CD4-positive, alpha-beta T cell (primary cell): ENCODE measurements at regions not wholly inside any gene's neighbourhood (a gene's known extent, or its start where the extent isn't known, plus 50 kb on each side); places are given as distances from the start of the nearest gene placed in this dataset.

ENCODE experiments used
- ATAC-seq: fragments of 200-7000 bp; cut with Tn5 transposase; one replicate; pipeline ENCODE4 v1.10.0; 2022; ENCODE audit warnings: mild to moderate bottlenecking; ENCODE audit not compliant: poor library complexity
- CTCF ChIA-PET: fragments of 350-600 bp; sonication (Branson Sonifier 250); formaldehyde crosslinking; loops from one replicate; lab custom pipeline; 2021; ENCODE audit warnings: antibody characterized with exemption, inconsistent platforms; lab: Charles Lee
- POLR2A ChIA-PET: fragments of 350-600 bp; sonication (Branson Sonifier 250); formaldehyde crosslinking; loops from one replicate; lab custom pipeline; 2021; ENCODE audit warnings: antibody characterized with exemption, inconsistent platforms; lab: Charles Lee
- DNase-seq, 14 experiments: peaks; one replicate each; pipeline ENCODE4 v3.0.0-alpha.2; 2013 to 2020; ENCODE audit warnings: mixed read lengths in 2 of 14
- H3K27ac ChIP-seq, 2 donors: one replicate each; pipeline versions ENCODE4 v1.5.1 to v1.7.0; 2013; ENCODE audit warnings: low read length in 2 of 2, low read depth in 1 of 2, mild to moderate bottlenecking in 1 of 2
- H3K27me3 ChIP-seq, 2 experiments: 1 replicate in 1 of 2; 2 replicates in 1 of 2; pipeline versions ENCODE4 v1.6.1 to v1.7.0; 2013; ENCODE audit warnings: low read length in 2 of 2, control low read depth in 1 of 2, mild to moderate bottlenecking in 1 of 2, moderate library complexity in 1 of 2; ENCODE audit not compliant: insufficient read depth in 2 of 2, control insufficient read depth in 1 of 2
- H3K36me3 ChIP-seq: one replicate; pipeline ENCODE4 v1.6.1; 2013; ENCODE audit warnings: low read length, control low read depth; ENCODE audit not compliant: insufficient read depth
- H3K4me1 ChIP-seq: one replicate; pipeline ENCODE4 v1.6.1; 2013; ENCODE audit warnings: low read length, control low read depth; ENCODE audit not compliant: insufficient read depth
- H3K4me3 ChIP-seq: one replicate; pipeline ENCODE4 v1.5.1; 2013; ENCODE audit warnings: mild to moderate bottlenecking, low read length, moderate library complexity
- H3K9me3 ChIP-seq, 2 experiments: 1 replicate in 1 of 2; 2 replicates in 1 of 2; pipeline versions ENCODE4 v1.6.1 to v1.7.0; 2013; ENCODE audit warnings: low read length in 2 of 2, mild to moderate bottlenecking in 2 of 2, control low read depth in 1 of 2, moderate library complexity in 1 of 2; ENCODE audit not compliant: control insufficient read depth in 1 of 2, insufficient read depth in 1 of 2
- H3K27ac Mint-ChIP-seq: one replicate; pipeline ENCODE4 v1.8.0; 2020; ENCODE audit warnings: mixed read lengths
- H3K27me3 Mint-ChIP-seq: one replicate; pipeline ENCODE4 v1.8.0; 2021; ENCODE audit warnings: mixed read lengths
- H3K36me3 Mint-ChIP-seq: one replicate; pipeline ENCODE4 v1.8.0; 2021; ENCODE audit warnings: low read depth, mixed read lengths
- H3K4me1 Mint-ChIP-seq: one replicate; pipeline ENCODE4 v1.8.0; 2021; ENCODE audit warnings: low read depth, mixed read lengths
- H3K4me3 Mint-ChIP-seq: one replicate; pipeline ENCODE4 v1.8.0; 2020; ENCODE audit warnings: mild to moderate bottlenecking, mixed read lengths
- H3K9me3 Mint-ChIP-seq: one replicate; pipeline ENCODE4 v1.8.0; 2020; ENCODE audit warnings: mixed read lengths
- CTCF ChIP-seq: fragments of 200-600 bp; IDR thresholded peaks from one replicate; pipeline ENCODE4 v1.8.0; 2022; ENCODE audit warnings: antibody characterized with exemption, mild to moderate bottlenecking
- intact Hi-C, 2 experiments: fragments of 100-400 bp; cut with DNase I in 1 of 2; cut with micrococcal nuclease in 1 of 2; formaldehyde crosslinking; loops; one replicate each; pipeline versions ENCODE4 v1.15.1 to v1.9.0; 2023 to 2025; cut with DNase I, micrococcal nuclease

- Histone ChIP-seq H3K4me1 (no peaks in the 10 kb centered on the region), H3K27ac (no peak overlapping the region), H3K4me3 (no peak overlapping the region), H3K9me3 (no peaks in the 10 kb centered on the region), H3K27me3 (no peaks in the 10 kb centered on the region), H3K36me3 (no peaks in the 10 kb centered on the region)
- POLR2A ChIA-PET = no interaction called here
- Mint-ChIP-seq H3K36me3 (no peaks in the 10 kb centered on the region), H3K27me3 (no peaks in the 10 kb centered on the region), H3K4me3 (no peak overlapping the region), H3K9me3 (peaks cover 19% of the 10 kb centered on the region), H3K27ac (no peak overlapping the region), H3K4me1 (no peaks in the 10 kb centered on the region)
- DNase-seq (no peak), ATAC-seq (no peak)
- intact Hi-C loops = no loop called here
- no peak for TF ChIP-seq CTCF
- CTCF ChIA-PET = no interaction called here
Measured at GRCh38 chr2:21607572-21607971, 483.8 kb downstream of the TDRD15 start.

- Histone ChIP-seq H3K27me3 (no peaks in the 10 kb centered on the region), H3K9me3 (no peaks in the 10 kb centered on the region), H3K36me3 (no peaks in the 10 kb centered on the region), H3K4me3 (no peak overlapping the region), H3K4me1 (no peaks in the 10 kb centered on the region), H3K27ac (no peak overlapping the region)
- Mint-ChIP-seq H3K27ac (no peak overlapping the region), H3K4me3 (no peak overlapping the region), H3K27me3 (no peaks in the 10 kb centered on the region), H3K36me3 (no peaks in the 10 kb centered on the region), H3K4me1 (no peaks in the 10 kb centered on the region), H3K9me3 (peaks cover 25% of the 10 kb centered on the region)
- intact Hi-C loops = no loop called here
- ATAC-seq = no peak
- no peak for TF ChIP-seq CTCF
- no peak for DNase-seq
- ChIA-PET CTCF (no interaction called here), POLR2A (no interaction called here)
Measured at GRCh38 chr2:21610304-21610703, 486.5 kb downstream of the TDRD15 start.

DNA sequence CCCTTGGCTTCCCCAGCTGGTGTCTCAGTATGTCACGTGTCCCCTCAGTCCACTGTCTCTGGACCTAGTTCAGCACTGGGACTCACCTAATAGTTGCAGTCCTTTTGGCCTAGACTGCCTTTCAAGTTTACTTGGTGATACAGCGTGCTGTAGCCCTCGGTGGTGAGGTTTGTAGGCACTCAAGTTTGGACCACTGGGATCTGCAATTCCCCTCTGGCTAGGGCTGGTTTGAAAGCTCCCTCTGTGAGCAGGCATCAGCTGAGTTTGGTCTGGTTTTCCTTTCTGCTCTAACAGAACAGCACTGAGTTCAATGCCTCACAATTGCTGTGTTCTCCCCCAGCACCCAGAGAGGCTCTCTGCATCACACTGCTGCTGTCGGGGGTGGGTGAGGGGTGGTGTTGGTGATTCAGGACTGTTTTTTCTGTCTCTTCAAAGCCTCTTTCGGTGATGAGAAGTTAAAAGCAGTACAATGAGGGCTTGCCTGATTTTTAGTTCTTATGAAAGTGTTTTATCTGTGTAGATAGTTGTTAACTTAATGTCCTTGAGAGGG, 494.2 kb downstream of the TDRD15 start:
- H3K4me1 Mint-ChIP-seq = no peaks in the 10 kb centered on the region
- intact Hi-C loops = no loop called here
- ChIA-PET POLR2A (no interaction called here), CTCF (no interaction called here)
- Histone ChIP-seq H3K27ac (no peak overlapping the region), H3K4me1 (no peaks in the 10 kb centered on the region), H3K27me3 (no peaks in the 10 kb centered on the region), H3K9me3 (no peaks in the 10 kb centered on the region), H3K36me3 (no peaks in the 10 kb centered on the region), H3K4me3 (no peak overlapping the region)
- H3K27me3 Mint-ChIP-seq = no peaks in the 10 kb centered on the region
- no peak overlapping the region for H3K27ac Mint-ChIP-seq
- no peak for ATAC-seq
- H3K9me3 Mint-ChIP-seq = peaks cover 15% of the 10 kb centered on the region
- H3K36me3 Mint-ChIP-seq = no peaks in the 10 kb centered on the region
- TF ChIP-seq CTCF = no peak
- no peak for DNase-seq
- no peak overlapping the region for H3K4me3 Mint-ChIP-seq
